ENCODE measurements at regions not wholly inside any gene's neighbourhood (a gene's known extent, or its start where the extent isn't known, plus 50 kb on each side); places are given as distances from the start of the nearest gene placed in this dataset.

DNA sequence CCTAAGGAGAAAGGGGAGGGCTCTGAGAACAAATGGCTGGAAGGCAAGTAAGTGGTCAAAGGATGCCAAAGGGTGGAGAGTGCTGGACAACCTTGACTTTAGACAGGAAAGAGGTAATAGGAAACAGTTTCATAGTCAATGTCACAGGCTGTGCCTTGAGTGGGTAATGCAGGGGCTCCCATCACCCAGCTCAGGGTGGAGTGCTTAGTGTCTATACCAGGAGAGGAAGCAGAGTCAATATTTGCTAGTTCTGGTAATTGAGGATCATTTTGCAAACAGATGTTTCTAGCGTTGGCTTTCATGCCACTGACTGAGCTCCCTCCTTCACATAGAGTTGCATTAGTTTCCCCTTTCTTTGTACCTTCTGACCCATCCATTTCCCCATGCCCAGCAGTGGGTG, 64.6 kb upstream of the KL start:
- TF ChIP-seq, protein P1, sequence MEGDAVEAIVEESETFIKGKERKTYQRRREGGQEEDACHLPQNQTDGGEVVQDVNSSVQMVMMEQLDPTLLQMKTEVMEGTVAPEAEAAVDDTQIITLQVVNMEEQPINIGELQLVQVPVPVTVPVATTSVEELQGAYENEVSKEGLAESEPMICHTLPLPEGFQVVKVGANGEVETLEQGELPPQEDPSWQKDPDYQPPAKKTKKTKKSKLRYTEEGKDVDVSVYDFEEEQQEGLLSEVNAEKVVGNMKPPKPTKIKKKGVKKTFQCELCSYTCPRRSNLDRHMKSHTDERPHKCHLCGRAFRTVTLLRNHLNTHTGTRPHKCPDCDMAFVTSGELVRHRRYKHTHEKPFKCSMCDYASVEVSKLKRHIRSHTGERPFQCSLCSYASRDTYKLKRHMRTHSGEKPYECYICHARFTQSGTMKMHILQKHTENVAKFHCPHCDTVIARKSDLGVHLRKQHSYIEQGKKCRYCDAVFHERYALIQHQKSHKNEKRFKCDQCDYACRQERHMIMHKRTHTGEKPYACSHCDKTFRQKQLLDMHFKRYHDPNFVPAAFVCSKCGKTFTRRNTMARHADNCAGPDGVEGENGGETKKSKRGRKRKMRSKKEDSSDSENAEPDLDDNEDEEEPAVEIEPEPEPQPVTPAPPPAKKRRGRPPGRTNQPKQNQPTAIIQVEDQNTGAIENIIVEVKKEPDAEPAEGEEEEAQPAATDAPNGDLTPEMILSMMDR (IDR thresholded peaks at IDR 0.05) = no peak
- TF ChIP-seq EP300 (IDR thresholded peaks at IDR 0.05) (no peak), POLR2A (IDR thresholded peaks at IDR 0.05) (no peak)

All from sigmoid colon (tissue), 4 donors.